Body of pancreas (tissue), 4 donors: ENCODE measurements at regions not wholly inside any gene's neighbourhood (a gene's known extent, or its start where the extent isn't known, plus 50 kb on each side); places are given as distances from the start of the nearest gene placed in this dataset.
"Not testable (repeated sequence)": the region's sequence is repeated elsewhere in the genome, so short reads cannot be mapped to it uniquely, and the experiment has no call there.

Source experiments
- CTCF ChIP-seq, 7 experiments: fragments of 450-650 bp in 4 of 7; fragments of 200-600 bp in 3 of 7; sonication (generic) in 3 of 7; IDR thresholded peaks; one replicate each; pipeline ENCODE4 v1.5.1; 2016 to 2019; ENCODE audit warnings: antibody characterized with exemption in 7 of 7
- POLR2A ChIP-seq, 3 donors: fragments of 450-650 bp; IDR thresholded peaks; one replicate each; pipeline ENCODE4 v1.6.1; 2016; ENCODE audit warnings: antibody characterized with exemption in 3 of 3, mild to moderate bottlenecking in 2 of 3

GRCh38 chr18:4527826-4528225 is 72.7 kb upstream of the DLGAP1 start:
- TF ChIP-seq POLR2A, CTCF (IDR thresholded peaks at IDR 0.05): not testable (repeated sequence)
